HL-60 (cell line): ENCODE measurements at regions not wholly inside any gene's neighbourhood (a gene's known extent, or its start where the extent isn't known, plus 50 kb on each side); places are given as distances from the start of the nearest gene placed in this dataset.

Experiments used
- CTCF ChIP-seq: IDR thresholded peaks from one replicate; pipeline ENCODE4 v1.5.1; 2011; ENCODE audit warnings: low read length, control low read depth, inconsistent platforms; ENCODE audit not compliant: insufficient read depth
- POLR2AphosphoS5 ChIP-seq: IDR thresholded peaks from 2 replicates; pipeline ENCODE4 v1.6.1; 2012; ENCODE audit warnings: low read depth

GRCh38 chr11:104830508-104830907 lies 67.8 kb downstream of the CASP12 start:
- TF ChIP-seq CTCF (no peak), POLR2AphosphoS5 (no peak)
